Neural progenitor cell (in vitro differentiated cells): ENCODE measurements at regions not wholly inside any gene's neighbourhood (a gene's known extent, or its start where the extent isn't known, plus 50 kb on each side); places are given as distances from the start of the nearest gene placed in this dataset.
A peak's percentile ranks its signal among the peaks of the same experiment; 100 is the strongest.

Experiments used
- DNase-seq: peaks from one replicate; pipeline ENCODE4 v3.0.0-alpha.2; 2016; ENCODE audit warnings: low spot score
- H2AFZ ChIP-seq: fragments of 200-600 bp; sonication (generic); replicated peaks from 2 replicates; pipeline ENCODE4 v1.6.1; 2016; ENCODE audit warnings: antibody characterized with exemption
- H3F3A ChIP-seq: fragments of 200-600 bp; sonication (generic); 2 replicates; pipeline ENCODE4 v1.6.1; 2016; ENCODE audit warnings: antibody characterized with exemption, low read depth
- H3K27ac ChIP-seq: fragments of 200-600 bp; sonication (generic); 2 replicates; pipeline ENCODE4 v1.5.1; 2016; ENCODE audit warnings: mild to moderate bottlenecking
- H3K27me3 ChIP-seq: fragments of 200-600 bp; sonication (generic); 2 replicates; pipeline ENCODE4 v1.6.1; 2016; ENCODE audit warnings: mild to moderate bottlenecking, moderate library complexity
- H3K36me3 ChIP-seq: fragments of 200-600 bp; sonication (generic); 2 replicates; pipeline ENCODE4 v1.5.1; 2016
- H3K4me1 ChIP-seq: fragments of 200-600 bp; sonication (generic); 2 replicates; pipeline ENCODE4 v1.6.1; 2016; ENCODE audit warnings: mixed run types
- H3K4me2 ChIP-seq: fragments of 200-600 bp; sonication (generic); 2 replicates; pipeline ENCODE4 v1.6.1; 2016
- H3K4me3 ChIP-seq: fragments of 200-600 bp; sonication (generic); 2 replicates; pipeline ENCODE4 v1.5.1; 2016
- H3K79me2 ChIP-seq: fragments of 200-600 bp; sonication (generic); 2 replicates; pipeline ENCODE4 v1.6.1; 2016; ENCODE audit warnings: low read depth
- H3K9ac ChIP-seq: fragments of 200-600 bp; sonication (generic); 2 replicates; pipeline ENCODE4 v1.6.1; 2016
- H3K9me3 ChIP-seq: fragments of 200-600 bp; sonication (generic); 2 replicates; pipeline ENCODE4 v1.5.1; 2016; ENCODE audit warnings: low read depth
- H4K20me1 ChIP-seq: fragments of 200-600 bp; sonication (generic); 2 replicates; pipeline ENCODE4 v1.6.1; 2016; ENCODE audit warnings: low read depth
- H3K27ac Mint-ChIP-seq: 3 replicates; pipeline ENCODE4 v1.8.0; 2021; ENCODE audit warnings: mixed read lengths
- H3K27me3 Mint-ChIP-seq: 2 replicates; pipeline ENCODE4 v1.8.0; 2022; ENCODE audit warnings: low read depth, mild to moderate bottlenecking, inconsistent platforms, moderate library complexity, mixed read lengths; ENCODE audit not compliant: insufficient read depth
- H3K36me3 Mint-ChIP-seq: 3 replicates; pipeline ENCODE4 v1.8.0; 2021; ENCODE audit warnings: mixed read lengths
- H3K4me1 Mint-ChIP-seq: 3 replicates; pipeline ENCODE4 v1.8.0; 2021; ENCODE audit warnings: mixed read lengths
- H3K4me3 Mint-ChIP-seq: 3 replicates; pipeline ENCODE4 v1.8.0; 2021; ENCODE audit warnings: mild to moderate bottlenecking, moderate library complexity, mixed read lengths
- H3K9me3 Mint-ChIP-seq: 3 replicates; pipeline ENCODE4 v1.8.0; 2020; ENCODE audit warnings: mixed read lengths
- EZH2 ChIP-seq: fragments of 200-600 bp; sonication (generic); IDR thresholded peaks from 2 replicates; pipeline ENCODE4 v1.6.1; 2017; ENCODE audit warnings: antibody characterized with exemption, mild to moderate bottlenecking, moderate library complexity
- EZH2phosphoT487 ChIP-seq: fragments of 200-600 bp; sonication (generic); IDR thresholded peaks from 2 replicates; pipeline ENCODE4 v1.6.1; 2017; ENCODE audit warnings: antibody characterized with exemption
- TF ChIP-seq, protein P1 (sequence below): fragments of 200-600 bp; sonication (generic); IDR thresholded peaks from 2 replicates; pipeline ENCODE4 v1.5.1; 2017; ENCODE audit warnings: antibody characterized with exemption, mild to moderate bottlenecking

DNA sequence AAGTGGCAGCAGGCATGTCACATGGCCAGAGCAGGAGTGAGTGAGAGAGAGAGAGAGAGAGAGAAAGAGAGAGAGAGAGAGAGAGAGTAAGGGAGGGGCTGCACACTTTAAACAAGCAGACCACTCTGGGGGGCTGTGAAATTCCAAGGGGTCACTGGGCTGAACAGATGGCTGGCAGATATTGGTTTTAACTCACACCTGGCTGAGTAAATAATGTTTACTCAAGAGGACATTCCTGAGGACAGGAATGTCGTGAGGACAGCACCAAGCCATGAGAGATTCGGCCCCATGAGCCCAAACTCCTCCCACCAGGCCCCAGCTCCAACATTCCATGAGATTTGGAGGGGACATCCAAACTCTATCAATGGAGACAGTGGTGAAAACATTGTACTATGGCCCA, 269.7 kb downstream of the CBLN1 start:
- Histone ChIP-seq H3K27me3 (no peaks in the 10 kb centered on the region), H4K20me1 (no peaks in the 10 kb centered on the region), H3F3A (no peaks in the 10 kb centered on the region), H3K36me3 (no peaks in the 10 kb centered on the region), H3K4me2 (no peak overlapping the region), H2AFZ (no peak overlapping the region), H3K4me3 (no peak overlapping the region), H3K4me1 (peaks cover 5% of the 10 kb centered on the region), H3K9ac (no peak overlapping the region), H3K79me2 (no peaks in the 10 kb centered on the region), H3K9me3 (no peaks in the 10 kb centered on the region), H3K27ac (no peak overlapping the region)
- TF ChIP-seq EZH2, result no peak
- TF ChIP-seq, protein P1, sequence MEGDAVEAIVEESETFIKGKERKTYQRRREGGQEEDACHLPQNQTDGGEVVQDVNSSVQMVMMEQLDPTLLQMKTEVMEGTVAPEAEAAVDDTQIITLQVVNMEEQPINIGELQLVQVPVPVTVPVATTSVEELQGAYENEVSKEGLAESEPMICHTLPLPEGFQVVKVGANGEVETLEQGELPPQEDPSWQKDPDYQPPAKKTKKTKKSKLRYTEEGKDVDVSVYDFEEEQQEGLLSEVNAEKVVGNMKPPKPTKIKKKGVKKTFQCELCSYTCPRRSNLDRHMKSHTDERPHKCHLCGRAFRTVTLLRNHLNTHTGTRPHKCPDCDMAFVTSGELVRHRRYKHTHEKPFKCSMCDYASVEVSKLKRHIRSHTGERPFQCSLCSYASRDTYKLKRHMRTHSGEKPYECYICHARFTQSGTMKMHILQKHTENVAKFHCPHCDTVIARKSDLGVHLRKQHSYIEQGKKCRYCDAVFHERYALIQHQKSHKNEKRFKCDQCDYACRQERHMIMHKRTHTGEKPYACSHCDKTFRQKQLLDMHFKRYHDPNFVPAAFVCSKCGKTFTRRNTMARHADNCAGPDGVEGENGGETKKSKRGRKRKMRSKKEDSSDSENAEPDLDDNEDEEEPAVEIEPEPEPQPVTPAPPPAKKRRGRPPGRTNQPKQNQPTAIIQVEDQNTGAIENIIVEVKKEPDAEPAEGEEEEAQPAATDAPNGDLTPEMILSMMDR, result no peak
- no peak for TF ChIP-seq EZH2phosphoT487
- no peak overlapping the region for H3K4me3 Mint-ChIP-seq
- peak; percentile 39 for DNase-seq
- peaks cover 2% of the 10 kb centered on the region for H3K9me3 Mint-ChIP-seq
- H3K27me3 Mint-ChIP-seq, result peaks cover 2% of the 10 kb centered on the region
- H3K36me3 Mint-ChIP-seq, result no peaks in the 10 kb centered on the region
- H3K27ac Mint-ChIP-seq, result no peak overlapping the region
- peaks cover 13% of the 10 kb centered on the region for H3K4me1 Mint-ChIP-seq

DNA sequence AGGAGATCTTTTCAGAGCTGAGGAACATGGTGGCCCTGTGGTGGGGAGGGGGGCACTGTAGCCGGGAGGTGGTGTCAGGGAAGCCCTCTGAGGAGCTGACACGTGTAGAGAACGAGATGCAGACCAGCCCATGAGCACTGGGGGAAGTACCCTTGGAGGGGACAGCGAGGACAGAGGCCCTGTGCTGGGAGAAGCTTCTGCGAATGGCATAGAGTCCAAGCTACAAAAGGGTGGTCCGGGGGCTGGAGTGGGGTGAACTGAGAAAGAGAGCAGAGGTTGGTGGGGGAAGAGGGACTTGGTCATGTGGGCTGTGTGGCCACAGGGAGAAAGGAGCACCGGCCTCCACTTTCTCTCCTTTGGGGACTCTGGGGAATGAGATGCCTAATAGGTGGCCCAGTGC, 270.8 kb downstream of the CBLN1 start:
- H3K36me3 Mint-ChIP-seq, result no peaks in the 10 kb centered on the region
- H3K9ac ChIP-seq, result no peak overlapping the region
- no peaks in the 10 kb centered on the region for H3K79me2 ChIP-seq
- no peak for DNase-seq
- no peaks in the 10 kb centered on the region for H3F3A ChIP-seq
- no peaks in the 10 kb centered on the region for H4K20me1 ChIP-seq
- H3K27ac ChIP-seq, result no peak overlapping the region
- peaks cover 4% of the 10 kb centered on the region for H3K27me3 Mint-ChIP-seq
- H3K36me3 ChIP-seq, result no peaks in the 10 kb centered on the region
- TF ChIP-seq, protein P1, result no peak
- TF ChIP-seq EZH2, result no peak
- H3K27ac Mint-ChIP-seq, result no peak overlapping the region
- H3K9me3 Mint-ChIP-seq, result peaks cover 2% of the 10 kb centered on the region
- no peak overlapping the region for H3K4me3 ChIP-seq
- H2AFZ ChIP-seq, result no peak overlapping the region
- no peak overlapping the region for H3K4me3 Mint-ChIP-seq
- peaks cover 13% of the 10 kb centered on the region for H3K4me1 Mint-ChIP-seq
- H3K9me3 ChIP-seq, result no peaks in the 10 kb centered on the region
- no peak overlapping the region for H3K4me2 ChIP-seq
- H3K27me3 ChIP-seq, result no peaks in the 10 kb centered on the region
- H3K4me1 ChIP-seq, result peaks cover 5% of the 10 kb centered on the region

DNA sequence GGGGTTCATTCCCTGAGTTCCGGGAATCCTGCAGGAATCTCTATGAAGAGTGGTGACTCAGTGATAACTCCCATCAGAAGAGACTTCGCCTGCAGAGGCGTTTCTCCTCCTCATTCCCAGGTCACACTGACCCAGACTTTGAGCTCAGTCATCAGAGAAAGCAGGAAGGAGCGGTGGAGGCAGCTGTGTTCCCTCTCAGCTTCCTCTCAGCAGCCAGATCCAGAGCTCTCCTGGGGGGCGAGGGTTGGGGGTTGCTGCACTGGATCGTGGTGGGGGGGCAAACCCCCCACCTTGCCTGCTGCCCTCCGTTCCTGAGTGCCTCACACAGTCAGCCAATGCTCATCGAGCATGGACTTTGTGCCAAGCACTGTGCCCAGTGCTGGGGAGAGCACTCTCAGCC, 271.2 kb downstream of the CBLN1 start:
- peaks cover 5% of the 10 kb centered on the region for H3K27me3 Mint-ChIP-seq
- TF ChIP-seq EZH2phosphoT487, result no peak
- TF ChIP-seq EZH2, result no peak
- TF ChIP-seq, protein P1, result no peak
- H3K4me2 ChIP-seq, result no peak overlapping the region

DNA sequence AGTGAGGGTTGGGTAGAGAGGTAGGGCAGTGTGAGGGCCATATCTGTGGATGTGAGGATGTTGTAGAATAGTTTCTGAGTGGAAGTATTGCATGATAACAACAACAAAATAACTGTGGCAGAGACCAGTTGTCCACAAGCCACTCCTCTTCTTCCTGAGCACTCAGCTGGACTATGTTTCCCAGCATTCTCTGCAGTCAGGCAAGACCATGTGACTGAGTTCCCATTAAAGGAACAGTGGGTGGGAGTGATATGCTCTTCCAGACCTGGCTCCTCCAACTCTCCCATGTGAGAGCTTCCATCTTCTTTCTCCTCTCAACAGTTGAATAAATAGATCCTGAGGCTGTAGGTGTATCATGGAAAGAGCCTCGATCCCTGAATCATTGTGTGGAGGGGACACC, 272.4 kb downstream of the CBLN1 start:
- Histone ChIP-seq H3K4me3 (no peak overlapping the region), H3K4me1 (no peaks in the 10 kb centered on the region), H3K36me3 (no peaks in the 10 kb centered on the region), H3K27me3 (no peaks in the 10 kb centered on the region), H3K4me2 (no peak overlapping the region), H3K79me2 (no peaks in the 10 kb centered on the region), H3K9me3 (no peaks in the 10 kb centered on the region), H4K20me1 (no peaks in the 10 kb centered on the region), H3K9ac (no peak overlapping the region), H3F3A (no peaks in the 10 kb centered on the region), H2AFZ (no peak overlapping the region), H3K27ac (no peak overlapping the region)
- Mint-ChIP-seq H3K36me3 (no peaks in the 10 kb centered on the region), H3K27ac (no peak overlapping the region), H3K4me3 (no peak overlapping the region), H3K4me1 (peaks cover 8% of the 10 kb centered on the region), H3K9me3 (peaks cover 3% of the 10 kb centered on the region), H3K27me3 (peaks cover 14% of the 10 kb centered on the region)
- TF ChIP-seq EZH2 (no peak), EZH2phosphoT487 (no peak)
- TF ChIP-seq, protein P1, result no peak
- no peak for DNase-seq

More for the DNA sequence above, 271.2 kb downstream of the CBLN1 start:
- H3K9me3 ChIP-seq, result no peaks in the 10 kb centered on the region
- no peaks in the 10 kb centered on the region for H4K20me1 ChIP-seq
- DNase-seq, result no peak
- no peak overlapping the region for H3K4me3 ChIP-seq
- Mint-ChIP-seq H3K4me3 (no peak overlapping the region), H3K36me3 (no peaks in the 10 kb centered on the region), H3K9me3 (peaks cover 2% of the 10 kb centered on the region), H3K27ac (no peak overlapping the region), H3K4me1 (peaks cover 13% of the 10 kb centered on the region)
- H3K27me3 ChIP-seq, result no peaks in the 10 kb centered on the region
- H3K4me1 ChIP-seq, result peaks cover 5% of the 10 kb centered on the region
- no peaks in the 10 kb centered on the region for H3F3A ChIP-seq
- no peak overlapping the region for H2AFZ ChIP-seq
- H3K27ac ChIP-seq, result no peak overlapping the region
- H3K9ac ChIP-seq, result no peak overlapping the region
- no peaks in the 10 kb centered on the region for H3K79me2 ChIP-seq
- H3K36me3 ChIP-seq, result no peaks in the 10 kb centered on the region
